RWPE2 (cell line): ENCODE measurements at regions not wholly inside any gene's neighbourhood (a gene's known extent, or its start where the extent isn't known, plus 50 kb on each side); places are given as distances from the start of the nearest gene placed in this dataset.

ENCODE experiments used
- ATAC-seq: fragments of 200-7000 bp; cut with Tn5 transposase; 3 replicates; pipeline ENCODE4 v1.9.1; 2021; ENCODE audit warnings: low read depth
- DNase-seq: peaks from one replicate; pipeline ENCODE4 v3.0.0-alpha.2; 2020; ENCODE audit warnings: low spot score
- H3K27ac ChIP-seq: fragments of 450-650 bp; 2 replicates; pipeline ENCODE4 v1.5.1; 2017; ENCODE audit warnings: mild to moderate bottlenecking; ENCODE audit not compliant: poor library complexity, severe bottlenecking
- H3K27me3 ChIP-seq: fragments of 250-450 bp; sonication (Bioruptor Pico); 2 replicates; pipeline ENCODE4 v1.5.1; 2021; ENCODE audit warnings: mild to moderate bottlenecking, moderate library complexity; ENCODE audit not compliant: insufficient read depth, poor library complexity, severe bottlenecking
- H3K36me3 ChIP-seq: fragments of 250-450 bp; sonication (Bioruptor Pico); 2 replicates; pipeline ENCODE4 v1.5.1; 2020; ENCODE audit warnings: low read depth, mild to moderate bottlenecking, moderate library complexity
- H3K4me1 ChIP-seq: fragments of 250-450 bp; sonication (Bioruptor Pico); 2 replicates; pipeline ENCODE4 v1.5.1; 2021; ENCODE audit warnings: mild to moderate bottlenecking, moderate library complexity; ENCODE audit not compliant: insufficient read depth, poor library complexity, severe bottlenecking
- H3K4me3 ChIP-seq: fragments of 250-450 bp; sonication (Bioruptor Pico); 2 replicates; pipeline ENCODE4 v1.5.1; 2021; ENCODE audit warnings: mild to moderate bottlenecking, moderate library complexity; ENCODE audit not compliant: severe bottlenecking
- H3K9me3 ChIP-seq: fragments of 250-450 bp; sonication (Bioruptor Pico); 2 replicates; pipeline ENCODE4 v1.5.1; 2021; ENCODE audit warnings: mild to moderate bottlenecking, moderate library complexity; ENCODE audit not compliant: severe bottlenecking
- CTCF ChIP-seq: fragments of 450-650 bp; IDR thresholded peaks from one replicate; pipeline ENCODE4 v1.5.1; 2017; ENCODE audit warnings: mild to moderate bottlenecking, moderate library complexity; ENCODE audit not compliant: poor library complexity, severe bottlenecking

GRCh38 chrY:9805235-9805634 is 277.6 kb downstream of the TSPY10 start:
- Histone ChIP-seq H3K27me3 (no peaks in the 10 kb centered on the region), H3K36me3 (no peaks in the 10 kb centered on the region), H3K4me3 (no peak overlapping the region), H3K9me3 (no peaks in the 10 kb centered on the region), H3K4me1 (no peaks in the 10 kb centered on the region), H3K27ac (no peak overlapping the region)
- TF ChIP-seq CTCF = no peak
- no peak for DNase-seq
- ATAC-seq = no peak
